SK-N-SH (cell line): ENCODE measurements at regions not wholly inside any gene's neighbourhood (a gene's known extent, or its start where the extent isn't known, plus 50 kb on each side); places are given as distances from the start of the nearest gene placed in this dataset.

Experiments used
- CTCF ChIA-PET: fragments of 300-600, 350-600 bp; formaldehyde crosslinking; extraction: SDS; loops from one replicate; lab custom pipeline; 2021; lab: Yijun Ruan, JAX
- POLR2A ChIA-PET: fragments of 350-600 bp; sonication (Branson Sonifier 250); formaldehyde crosslinking; extraction: SDS; loops from one replicate; lab custom pipeline; 2020; ENCODE audit warnings: antibody characterized with exemption, inconsistent platforms; lab: Yijun Ruan, JAX
- DNase-seq: peaks from one replicate; pipeline ENCODE4 v3.0.0; 2012
- H2AFZ ChIP-seq: fragments of 200-600 bp; sonication (generic); 2 replicates; pipeline ENCODE4 v1.8.1; 2016; ENCODE audit warnings: antibody characterized with exemption, mild to moderate bottlenecking, low read depth
- H3F3A ChIP-seq: fragments of 200-600 bp; sonication (generic); replicated peaks from 2 replicates; pipeline ENCODE3; 2016; ENCODE audit warnings: antibody characterized with exemption, mild to moderate bottlenecking; ENCODE audit not compliant: insufficient read depth
- H3K27ac ChIP-seq, 2 experiments: fragments of 200-500 bp in 1 of 2; fragments of 200-600 bp in 1 of 2; sonication (Bioruptor generic) in 1 of 2; sonication (generic), shearing (Covaris generic) in 1 of 2; 2 replicates each; pipeline versions ENCODE4 v1.5.1 to v1.6.1; 2014 to 2016; ENCODE audit warnings: low read depth in 2 of 2, inconsistent platforms in 1 of 2, low read length in 1 of 2, mild to moderate bottlenecking in 1 of 2, mixed read lengths in 1 of 2
- H3K27me3 ChIP-seq: fragments of 200-600 bp; sonication (generic), shearing (Covaris generic); 2 replicates; pipeline ENCODE4 v1.6.1; 2016; ENCODE audit warnings: mixed run types; ENCODE audit not compliant: insufficient read depth
- H3K36me3 ChIP-seq, 2 experiments: fragments of 200-500 bp in 1 of 2; fragments of 200-600 bp in 1 of 2; sonication (Bioruptor generic) in 1 of 2; sonication (generic) in 1 of 2; replicated peaks in 1 of 2; 2 replicates each; pipeline versions ENCODE3 to v1.5.1; 2014 to 2016; ENCODE audit warnings: low read length in 1 of 2, mild to moderate bottlenecking in 1 of 2; ENCODE audit not compliant: insufficient read depth in 2 of 2, control insufficient read depth in 1 of 2
- H3K4me1 ChIP-seq, 2 experiments: fragments of 200-500 bp in 1 of 2; fragments of 200-600 bp in 1 of 2; sonication (Bioruptor generic) in 1 of 2; sonication (generic), shearing (Covaris generic) in 1 of 2; 2 replicates each; pipeline versions ENCODE4 v1.5.1 to v1.6.1; 2014 to 2016; ENCODE audit warnings: low read depth in 1 of 2, low read length in 1 of 2, mixed run types in 1 of 2; ENCODE audit not compliant: insufficient read depth in 2 of 2, control insufficient read depth in 1 of 2
- H3K4me2 ChIP-seq: fragments of 200-600 bp; sonication (generic), shearing (Covaris generic); 2 replicates; pipeline ENCODE4 v1.6.1; 2017; ENCODE audit warnings: mixed run types
- H3K4me3 ChIP-seq, 2 experiments: fragments of 200-500 bp in 1 of 2; fragments of 200-600 bp in 1 of 2; sonication (Bioruptor generic) in 1 of 2; sonication (generic), shearing (Covaris generic) in 1 of 2; 2 replicates each; pipeline versions ENCODE4 v1.5.1 to v1.8.1; 2014 to 2016; ENCODE audit warnings: low read depth in 2 of 2, inconsistent platforms in 1 of 2, low read length in 1 of 2, mild to moderate bottlenecking in 1 of 2, mixed read lengths in 1 of 2, moderate library complexity in 1 of 2
- H3K79me2 ChIP-seq: fragments of 200-600 bp; sonication (generic); 2 replicates; pipeline ENCODE4 v1.8.1; 2017; ENCODE audit warnings: mild to moderate bottlenecking; ENCODE audit not compliant: insufficient read depth
- H3K9ac ChIP-seq: fragments of 200-600 bp; sonication (generic); 2 replicates; pipeline ENCODE4 v1.6.1; 2017; ENCODE audit warnings: mixed run types
- H3K9me2 ChIP-seq: fragments of 200-600 bp; sonication (generic); 2 replicates; pipeline ENCODE4 v1.6.1; 2017; ENCODE audit warnings: mixed run types
- H3K9me3 ChIP-seq: fragments of 200-600 bp; sonication (generic); 2 replicates; pipeline ENCODE4 v1.6.1; 2017; ENCODE audit warnings: mixed run types, mild to moderate bottlenecking, moderate library complexity
- H4K20me1 ChIP-seq: fragments of 200-600 bp; sonication (generic); 2 replicates; pipeline ENCODE4 v1.6.1; 2017; ENCODE audit warnings: mild to moderate bottlenecking, mixed run types; ENCODE audit not compliant: insufficient read depth
- CHD2 ChIP-seq: fragments of 150-350 bp; IDR thresholded peaks from 2 replicates; pipeline ENCODE4 v1.6.1; 2018; ENCODE audit warnings: low read length; ENCODE audit not compliant: partially characterized antibody
- CTCF ChIP-seq: fragments of 200-600 bp; sonication (generic); IDR thresholded peaks from 2 replicates; pipeline ENCODE4 v1.6.1; 2017; ENCODE audit warnings: antibody characterized with exemption, mild to moderate bottlenecking, moderate library complexity
- ELF1 ChIP-seq: IDR thresholded peaks from 2 replicates; pipeline ENCODE4 v1.4.0; 2012
- EP300 ChIP-seq, 2 experiments: IDR thresholded peaks; 2 replicates each; pipeline versions ENCODE4 v1.4.0 to v1.6.1; 2012; ENCODE audit warnings: borderline replicate concordance in 1 of 2, low read depth in 1 of 2, low read length in 1 of 2
- FOXJ3 ChIP-seq: sonication (generic); formaldehyde crosslinking; IDR thresholded peaks from 2 replicates; pipeline ENCODE4 v1.5.1; 2020; ENCODE audit warnings: mild to moderate bottlenecking, missing genetic modification reagents
- GABPA ChIP-seq: IDR thresholded peaks from 2 replicates; pipeline ENCODE4 v1.4.0; 2012; ENCODE audit warnings: low read depth, mild to moderate bottlenecking
- GATA2 ChIP-seq: sonication (generic); formaldehyde crosslinking; IDR thresholded peaks from 2 replicates; pipeline ENCODE4 v1.5.0; 2020; ENCODE audit warnings: mild to moderate bottlenecking, missing genetic modification reagents
- IRF3 ChIP-seq: fragments of 150-350 bp; IDR thresholded peaks from 2 replicates; pipeline ENCODE4 v1.6.1; 2016; ENCODE audit warnings: mild to moderate bottlenecking, low read depth, low read length
- MAX ChIP-seq: IDR thresholded peaks from 2 replicates; pipeline ENCODE4 v1.4.0; 2012; ENCODE audit warnings: low read depth
- MEF2A ChIP-seq: IDR thresholded peaks from 2 replicates; pipeline ENCODE4 v1.4.0; 2012; ENCODE audit warnings: low read depth, borderline replicate concordance
- NFIC ChIP-seq: IDR thresholded peaks from 2 replicates; pipeline ENCODE4 v1.4.0; 2012; ENCODE audit warnings: borderline replicate concordance
- NRF1 ChIP-seq: IDR thresholded peaks from 2 replicates; pipeline ENCODE4 v1.6.1; 2012; ENCODE audit warnings: low read depth, mild to moderate bottlenecking, low read length
- PBX3 ChIP-seq: IDR thresholded peaks from 2 replicates; pipeline ENCODE4; 2012
- POLR2AphosphoS5 ChIP-seq: IDR thresholded peaks from 2 replicates; pipeline ENCODE4 v1.6.1; 2012; ENCODE audit warnings: low read depth, low read length
- REST ChIP-seq: IDR thresholded peaks from 2 replicates; pipeline ENCODE4 v1.6.1; 2012; ENCODE audit warnings: mild to moderate bottlenecking, low read depth, low read length, moderate library complexity
- RFX5 ChIP-seq: IDR thresholded peaks from 2 replicates; pipeline ENCODE4 v1.6.1; 2012; ENCODE audit warnings: mild to moderate bottlenecking, improper control_type of control experiment, low read length
- RXRA ChIP-seq: IDR thresholded peaks from 2 replicates; pipeline ENCODE4 v1.4.0; 2012; ENCODE audit warnings: low read depth, mild to moderate bottlenecking, borderline replicate concordance
- SMC3 ChIP-seq: IDR thresholded peaks from 2 replicates; pipeline ENCODE4 v1.6.1; 2012; ENCODE audit warnings: low read depth, low read length, improper control_type of control experiment
- TAF1 ChIP-seq: IDR thresholded peaks from 2 replicates; pipeline ENCODE4 v1.6.1; 2012; ENCODE audit warnings: low read depth, mild to moderate bottlenecking, low read length, moderate library complexity, borderline replicate concordance
- TCF12 ChIP-seq: IDR thresholded peaks from 2 replicates; pipeline ENCODE4 v1.4.0; 2012
- USF1 ChIP-seq: IDR thresholded peaks from 2 replicates; pipeline ENCODE4 v1.4.0; 2012; ENCODE audit warnings: low read depth, borderline replicate concordance
- YY1 ChIP-seq: IDR thresholded peaks from 2 replicates; pipeline ENCODE4 v1.4.0; 2012; ENCODE audit warnings: low read depth, mild to moderate bottlenecking
- ZBTB33 ChIP-seq: IDR thresholded peaks from 2 replicates; pipeline ENCODE4 v1.4.0; 2012; ENCODE audit warnings: low read depth, borderline replicate concordance
- WGBS: methylation state at CpG from one replicate; pipeline ENCODE4 v1.1.6; 2017; ENCODE audit warnings: low lambda C conversion rate; 5-methylcytosine and 5-hydroxymethylcytosine counted together

GRCh38 chr15:70596354-70597055 is 166.9 kb downstream of the UACA start:
- CTCF ChIA-PET: interaction anchor here (2.0 kb wide), 1 partner anchor 27 kb away, joined by 4 read pairs; no protein-coding TSS in a partner anchor
- Histone ChIP-seq H3K9me3 (peaks cover 19% of the 10 kb centered on the region; the same call in 1 of the 2 replicates), H3F3A (no peaks in the 10 kb centered on the region), H3K4me3 (no peak overlapping the region), H4K20me1 (no peaks in the 10 kb centered on the region), H3K36me3 (no peaks in the 10 kb centered on the region), H3K9me2 (no peaks in the 10 kb centered on the region), H3K79me2 (no peaks in the 10 kb centered on the region), H2AFZ (no peak overlapping the region), H3K9ac (no peak overlapping the region), H3K27me3 (no peaks in the 10 kb centered on the region), H3K4me2 (no peak overlapping the region), H3K4me1 (no peaks in the 10 kb centered on the region; a peak in 1 of 4 replicates), H3K27ac (no peak overlapping the region)
- DNase-seq: no peak
- POLR2A ChIA-PET: no interaction called here
- WGBS: 90% methylated on average over 2 of the region's 2 CpGs
- no peak for TF ChIP-seq CTCF
- TF ChIP-seq USF1: no peak
- no peak for TF ChIP-seq GABPA
- no peak for TF ChIP-seq MAX
- TF ChIP-seq IRF3: no peak
- TF ChIP-seq POLR2AphosphoS5: peak; percentile 48; the same call in 1 of the 2 replicates
- TF ChIP-seq TCF12: peak; percentile 76
- TF ChIP-seq PBX3: peak; percentile 94
- TF ChIP-seq RFX5: no peak
- TF ChIP-seq GATA2 (CRISPR knock-in tag): no peak
- no peak for TF ChIP-seq YY1
- TF ChIP-seq SMC3: no peak
- no peak for TF ChIP-seq CHD2
- TF ChIP-seq RXRA: peak; percentile 36; the same call in 1 of the 2 replicates
- no peak for TF ChIP-seq ZBTB33
- no peak for TF ChIP-seq ELF1
- TF ChIP-seq NFIC: peak; percentile 69
- no peak for TF ChIP-seq MEF2A
- peak in 1 of 2 experiments; percentile 64; a peak in 2 of 4 replicates for TF ChIP-seq EP300 (IDR thresholded peaks at IDR 0.05; ENCODE audit: borderline replicate concordance in 1 of 2, low read depth in 1 of 2, low read length in 1 of 2)
- no peak for TF ChIP-seq NRF1
- TF ChIP-seq FOXJ3 (CRISPR knock-in tag): no peak
- TF ChIP-seq REST: no peak
- no peak for TF ChIP-seq TAF1
